ENCODE measurements at regions not wholly inside any gene's neighbourhood (a gene's known extent, or its start where the extent isn't known, plus 50 kb on each side); places are given as distances from the start of the nearest gene placed in this dataset.
"Not testable (repeated sequence)": the region's sequence is repeated elsewhere in the genome, so short reads cannot be mapped to it uniquely, and the experiment has no call there.

DNA sequence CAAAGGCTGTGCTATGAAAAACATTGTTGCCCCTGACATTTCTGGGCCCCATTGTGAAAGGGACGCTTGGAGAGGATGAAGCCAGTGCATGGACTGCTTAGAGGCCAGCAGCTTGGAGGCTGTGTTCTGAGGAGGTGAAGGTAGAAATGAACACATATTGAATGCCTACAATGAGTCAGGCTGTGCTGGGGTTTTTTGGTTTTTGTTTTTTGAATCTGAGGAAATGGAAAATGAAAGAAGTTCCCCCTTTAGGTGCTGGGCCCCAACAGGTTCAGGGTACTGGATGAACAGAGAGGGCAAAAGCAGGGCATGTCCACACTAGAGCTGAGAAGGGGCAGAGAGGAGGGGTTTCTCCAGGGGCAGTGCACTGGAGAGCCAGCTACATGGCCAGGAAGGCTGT is 166.1 kb upstream of the API5 start:
- Histone ChIP-seq H3K4me3 (no peak overlapping the region), H3K9me3 (no peaks in the 10 kb centered on the region), H3K4me1 (no peaks in the 10 kb centered on the region), H3K27ac (no peak overlapping the region), H3K27me3 (no peaks in the 10 kb centered on the region), H3K36me3 (no peaks in the 10 kb centered on the region)
- DNase-seq = no peak
- intact Hi-C loops (cut with DNase I; ENCODE audit: low total_unique reads) = no loop called here
- no peak for TF ChIP-seq POLR2A (IDR thresholded peaks at IDR 0.05)
- TF ChIP-seq, protein P1, sequence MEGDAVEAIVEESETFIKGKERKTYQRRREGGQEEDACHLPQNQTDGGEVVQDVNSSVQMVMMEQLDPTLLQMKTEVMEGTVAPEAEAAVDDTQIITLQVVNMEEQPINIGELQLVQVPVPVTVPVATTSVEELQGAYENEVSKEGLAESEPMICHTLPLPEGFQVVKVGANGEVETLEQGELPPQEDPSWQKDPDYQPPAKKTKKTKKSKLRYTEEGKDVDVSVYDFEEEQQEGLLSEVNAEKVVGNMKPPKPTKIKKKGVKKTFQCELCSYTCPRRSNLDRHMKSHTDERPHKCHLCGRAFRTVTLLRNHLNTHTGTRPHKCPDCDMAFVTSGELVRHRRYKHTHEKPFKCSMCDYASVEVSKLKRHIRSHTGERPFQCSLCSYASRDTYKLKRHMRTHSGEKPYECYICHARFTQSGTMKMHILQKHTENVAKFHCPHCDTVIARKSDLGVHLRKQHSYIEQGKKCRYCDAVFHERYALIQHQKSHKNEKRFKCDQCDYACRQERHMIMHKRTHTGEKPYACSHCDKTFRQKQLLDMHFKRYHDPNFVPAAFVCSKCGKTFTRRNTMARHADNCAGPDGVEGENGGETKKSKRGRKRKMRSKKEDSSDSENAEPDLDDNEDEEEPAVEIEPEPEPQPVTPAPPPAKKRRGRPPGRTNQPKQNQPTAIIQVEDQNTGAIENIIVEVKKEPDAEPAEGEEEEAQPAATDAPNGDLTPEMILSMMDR (IDR thresholded peaks at IDR 0.05) = no peak

DNA sequence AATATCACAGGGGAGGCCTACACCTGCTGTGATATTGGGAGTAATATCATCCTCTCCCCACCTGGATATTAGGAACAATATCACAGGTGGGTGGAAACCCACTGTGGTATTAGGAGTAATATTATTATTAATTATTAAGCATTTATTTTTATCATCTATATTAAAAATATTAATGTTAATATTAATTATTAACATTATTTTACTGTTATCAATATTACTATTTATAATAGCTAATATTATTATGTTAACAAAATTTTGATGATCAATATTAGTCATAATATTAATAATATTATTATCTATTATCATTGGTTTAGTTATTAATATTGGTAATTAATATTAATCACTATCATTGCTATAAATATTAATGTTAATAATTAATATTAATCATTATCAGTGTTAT is 161.1 kb upstream of the API5 start:
- TF ChIP-seq, protein P1 (IDR thresholded peaks at IDR 0.05) = no peak
- TF ChIP-seq POLR2A (IDR thresholded peaks at IDR 0.05) = no peak
- Histone ChIP-seq H3K4me3 (no peak overlapping the region), H3K36me3 (no peaks in the 10 kb centered on the region), H3K27me3 (no peaks in the 10 kb centered on the region), H3K9me3 (no peaks in the 10 kb centered on the region), H3K4me1 (no peaks in the 10 kb centered on the region), H3K27ac (no peak overlapping the region)
- intact Hi-C loops (cut with DNase I; ENCODE audit: low total_unique reads) = no loop called here
- DNase-seq = no peak

DNA sequence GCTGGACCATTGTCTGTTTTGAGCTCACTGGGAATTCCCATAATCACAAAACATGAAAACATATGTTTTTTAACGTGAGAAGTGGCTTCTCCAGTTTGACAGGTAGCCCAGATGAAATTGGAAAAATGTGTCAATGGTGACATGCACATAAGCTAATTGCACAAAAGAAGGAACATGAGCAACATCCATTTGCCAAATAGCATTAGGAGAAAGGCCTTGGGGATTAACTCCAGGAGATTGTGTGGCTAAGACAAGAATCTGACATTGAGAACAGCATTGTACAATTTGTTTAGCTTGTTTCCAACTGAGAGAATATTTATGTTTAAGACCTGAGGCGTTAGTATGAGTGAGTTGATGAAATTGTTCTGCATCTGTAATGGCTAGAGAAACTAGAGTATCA is 147.0 kb upstream of the API5 start:
- Histone ChIP-seq H3K4me1 (no peaks in the 10 kb centered on the region), H3K27ac (no peak overlapping the region), H3K4me3 (no peak overlapping the region), H3K9me3 (no peaks in the 10 kb centered on the region), H3K27me3 (no peaks in the 10 kb centered on the region), H3K36me3 (no peaks in the 10 kb centered on the region)
- TF ChIP-seq, protein P1 (IDR thresholded peaks at IDR 0.05) = no peak
- TF ChIP-seq POLR2A (IDR thresholded peaks at IDR 0.05) = no peak
- intact Hi-C loops (cut with DNase I; ENCODE audit: low total_unique reads) = no loop called here
- no peak for DNase-seq

DNA sequence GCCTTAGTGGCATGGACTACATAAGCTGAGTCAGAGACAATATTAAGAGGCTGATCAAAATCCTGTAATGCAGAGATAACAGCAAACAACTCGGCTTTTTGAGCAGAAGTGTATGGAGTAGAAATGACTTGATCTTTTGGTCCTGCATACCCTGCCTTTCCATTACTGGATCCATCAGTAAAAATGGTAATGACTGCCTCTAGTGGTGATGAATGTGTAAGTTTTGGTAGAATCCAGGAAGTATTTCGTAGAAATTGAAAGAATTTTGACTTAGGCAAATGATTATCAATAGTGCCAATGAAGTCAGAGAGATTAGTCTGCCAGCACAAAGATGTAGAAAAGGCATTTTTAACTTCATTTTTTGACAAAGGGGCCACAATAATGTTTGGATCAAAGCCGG is 146.4 kb upstream of the API5 start:
- H3K36me3 ChIP-seq; H3K9me3 ChIP-seq; H3K27ac ChIP-seq; H3K27me3 ChIP-seq; intact Hi-C loops (cut with DNase I; ENCODE audit: low total_unique reads); H3K4me1 ChIP-seq; H3K4me3 ChIP-seq; DNase-seq: not testable (repeated sequence)

DNA sequence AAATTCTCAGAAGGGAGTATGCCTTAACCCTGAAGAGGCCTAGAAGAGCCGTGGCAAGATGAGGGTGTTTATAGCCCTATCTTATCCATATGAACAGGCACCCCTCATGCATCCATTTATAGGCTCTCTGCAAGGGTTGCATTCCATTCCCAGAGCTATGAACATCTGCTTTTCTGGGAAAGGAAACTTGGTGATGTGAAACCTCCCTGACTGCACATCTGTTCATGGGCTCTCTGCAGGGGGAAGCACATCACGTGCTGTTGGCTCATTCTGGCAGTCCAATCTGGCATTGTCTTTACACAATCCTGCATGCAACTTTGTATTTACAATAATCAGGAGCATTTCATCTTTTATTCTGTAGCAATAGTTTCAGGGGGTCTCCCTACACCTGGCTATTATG is 143.6 kb upstream of the API5 start:
- H3K4me3 ChIP-seq; H3K27ac ChIP-seq; DNase-seq; H3K4me1 ChIP-seq; H3K36me3 ChIP-seq; H3K9me3 ChIP-seq; intact Hi-C loops (cut with DNase I; ENCODE audit: low total_unique reads); H3K27me3 ChIP-seq: not testable (repeated sequence)

DNA sequence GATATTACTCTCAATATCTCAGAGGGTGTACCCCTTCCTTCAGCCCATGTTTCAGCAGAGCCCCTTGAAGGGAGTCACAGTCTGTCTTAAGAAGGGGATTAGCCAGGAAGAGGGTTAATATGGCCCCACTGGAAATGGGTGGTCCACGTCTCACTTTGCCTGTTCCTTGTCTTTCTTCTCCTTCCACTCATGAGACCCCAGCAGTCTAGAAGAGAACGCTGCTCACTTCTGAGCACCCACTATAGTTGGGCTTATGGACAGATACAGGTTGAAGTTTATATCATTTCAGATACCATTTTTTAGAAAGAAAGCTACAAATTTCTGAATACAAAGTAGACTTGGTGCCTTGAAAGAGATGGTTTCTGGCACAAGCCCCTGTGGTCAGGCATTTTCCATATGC is 139.3 kb upstream of the API5 start:
- Histone ChIP-seq H3K4me3 (no peak overlapping the region), H3K27ac (no peak overlapping the region), H3K4me1 (no peaks in the 10 kb centered on the region), H3K36me3 (no peaks in the 10 kb centered on the region), H3K27me3 (no peaks in the 10 kb centered on the region), H3K9me3 (no peaks in the 10 kb centered on the region)
- TF ChIP-seq POLR2A (IDR thresholded peaks at IDR 0.05) = no peak
- TF ChIP-seq, protein P1 (IDR thresholded peaks at IDR 0.05) = no peak
- DNase-seq = no peak
- intact Hi-C loops (cut with DNase I; ENCODE audit: low total_unique reads) = no loop called here

Measured in uterus (tissue), 3 donors.